ENCODE measurements at regions not wholly inside any gene's neighbourhood (a gene's known extent, or its start where the extent isn't known, plus 50 kb on each side); places are given as distances from the start of the nearest gene placed in this dataset.

DNA sequence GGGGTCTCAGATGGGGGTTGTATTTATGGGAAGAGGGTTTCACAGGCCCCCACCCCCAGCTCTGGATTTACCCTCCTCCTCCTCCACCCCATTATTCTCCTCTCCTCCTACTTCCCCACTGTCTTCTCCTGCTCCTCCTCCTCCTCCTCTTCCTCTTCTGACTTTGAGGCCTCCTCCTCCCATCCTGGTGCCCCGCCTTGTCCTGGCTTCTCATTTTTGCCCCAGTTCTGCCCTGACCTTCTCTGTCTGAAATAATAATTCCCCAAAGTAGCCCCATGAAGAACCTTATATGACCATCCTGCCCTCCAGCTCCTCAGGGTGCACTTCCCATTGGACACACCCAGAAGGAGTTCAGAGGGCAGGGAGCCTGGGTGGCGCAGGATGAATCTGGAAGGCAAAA is 351.4 kb upstream of the GATB start:
- Mint-ChIP-seq H3K36me3 (ENCODE audit: insufficient read depth, unreplicated experiment) (no peaks in the 10 kb centered on the region), H3K9me3 (ENCODE audit: unreplicated experiment) (no peaks in the 10 kb centered on the region), H3K27ac (ENCODE audit: unreplicated experiment) (no peak overlapping the region), H3K4me3 (ENCODE audit: unreplicated experiment) (no peak overlapping the region), H3K27me3 (ENCODE audit: insufficient read depth, unreplicated experiment) (no peaks in the 10 kb centered on the region), H3K4me1 (ENCODE audit: low read depth, unreplicated experiment) (no peaks in the 10 kb centered on the region)
- H3K4me3 ChIP-seq (ENCODE audit: low read depth, low read length) = no peak overlapping the region
- H3K36me3 ChIP-seq (ENCODE audit: control insufficient read depth, insufficient read depth, low read length) = no peaks in the 10 kb centered on the region
- intact Hi-C loops (cut with micrococcal nuclease; ENCODE audit: unreplicated experiment) = no loop called here
- no peak for DNase-seq
- TF ChIP-seq, protein P1, sequence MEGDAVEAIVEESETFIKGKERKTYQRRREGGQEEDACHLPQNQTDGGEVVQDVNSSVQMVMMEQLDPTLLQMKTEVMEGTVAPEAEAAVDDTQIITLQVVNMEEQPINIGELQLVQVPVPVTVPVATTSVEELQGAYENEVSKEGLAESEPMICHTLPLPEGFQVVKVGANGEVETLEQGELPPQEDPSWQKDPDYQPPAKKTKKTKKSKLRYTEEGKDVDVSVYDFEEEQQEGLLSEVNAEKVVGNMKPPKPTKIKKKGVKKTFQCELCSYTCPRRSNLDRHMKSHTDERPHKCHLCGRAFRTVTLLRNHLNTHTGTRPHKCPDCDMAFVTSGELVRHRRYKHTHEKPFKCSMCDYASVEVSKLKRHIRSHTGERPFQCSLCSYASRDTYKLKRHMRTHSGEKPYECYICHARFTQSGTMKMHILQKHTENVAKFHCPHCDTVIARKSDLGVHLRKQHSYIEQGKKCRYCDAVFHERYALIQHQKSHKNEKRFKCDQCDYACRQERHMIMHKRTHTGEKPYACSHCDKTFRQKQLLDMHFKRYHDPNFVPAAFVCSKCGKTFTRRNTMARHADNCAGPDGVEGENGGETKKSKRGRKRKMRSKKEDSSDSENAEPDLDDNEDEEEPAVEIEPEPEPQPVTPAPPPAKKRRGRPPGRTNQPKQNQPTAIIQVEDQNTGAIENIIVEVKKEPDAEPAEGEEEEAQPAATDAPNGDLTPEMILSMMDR (IDR thresholded peaks at IDR 0.05; ENCODE audit: insufficient read depth in 1 of 2, low read depth in 1 of 2, low read length in 1 of 2, severe bottlenecking in 1 of 2, unreplicated experiment in 1 of 2) = no peak
- BruUV-seq (replicated peaks) = no TSS peak
- ChIA-PET POLR2A (no interaction called here), CTCF (no interaction called here)
- H3K9me3 ChIP-seq = no peaks in the 10 kb centered on the region
- no peaks in the 10 kb centered on the region for H3K27me3 ChIP-seq (replicated peaks; ENCODE audit: control insufficient read depth, insufficient read depth, low read length)
- no peaks in the 10 kb centered on the region for H3K4me1 ChIP-seq

GRCh38 chr4:152110780-152111179 is 350.0 kb upstream of the GATB start:
- no TSS peak for BruUV-seq (replicated peaks)
- intact Hi-C loops (cut with micrococcal nuclease; ENCODE audit: unreplicated experiment) = no loop called here
- POLR2A ChIA-PET = no interaction called here

DNA sequence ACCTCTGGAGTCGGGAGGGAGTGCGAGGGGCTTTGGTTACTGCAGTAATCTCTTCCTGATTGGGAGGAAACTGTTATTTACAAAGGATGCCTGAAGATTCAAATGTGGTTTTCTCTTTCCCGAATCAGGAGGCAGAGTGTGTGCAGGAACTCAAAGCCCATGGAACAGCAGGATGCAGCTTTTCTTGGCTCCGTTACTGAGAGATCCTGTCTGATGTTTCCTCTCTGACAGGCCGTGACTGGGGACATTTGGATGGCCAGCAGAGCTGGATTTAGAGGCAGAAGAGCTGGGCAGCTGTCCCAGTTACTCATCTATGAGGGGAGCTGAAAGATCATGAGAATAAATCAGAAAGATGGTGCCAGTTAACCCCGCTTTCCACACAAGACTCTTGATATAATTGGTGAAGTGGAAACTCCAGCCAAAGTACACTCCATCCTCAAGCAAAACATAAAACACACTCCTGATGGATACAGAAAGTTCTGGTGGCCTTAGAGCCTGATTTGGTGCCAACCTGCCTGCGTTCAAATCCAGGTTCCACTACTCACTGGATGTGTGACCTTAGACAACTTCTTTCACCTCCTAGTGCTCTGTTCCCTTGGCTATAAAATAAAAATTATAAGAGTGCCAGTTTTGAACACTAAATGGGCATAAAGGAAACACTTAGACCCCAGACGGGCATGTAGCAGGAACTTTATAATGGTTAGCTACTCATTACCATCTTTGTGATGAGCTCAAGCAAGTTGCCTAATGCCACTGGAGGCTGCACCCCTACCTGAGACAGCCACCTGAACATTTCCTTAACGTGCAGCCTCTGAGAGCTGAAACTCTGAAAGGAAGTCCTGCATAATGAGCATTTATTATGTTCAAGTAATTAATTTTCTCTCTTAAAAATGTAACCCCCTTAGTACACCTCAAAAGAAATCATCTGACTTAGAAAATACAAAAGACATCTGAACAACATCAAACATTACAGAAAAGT is 349.0 kb upstream of the GATB start:
- H3K4me1 ChIP-seq = peaks cover 14% of the 10 kb centered on the region; the same call in 1 of the 2 replicates
- POLR2A ChIA-PET = no interaction called here
- Mint-ChIP-seq H3K27ac (ENCODE audit: unreplicated experiment) (no peak overlapping the region), H3K4me1 (ENCODE audit: low read depth, unreplicated experiment) (peaks cover 11% of the 10 kb centered on the region), H3K4me3 (ENCODE audit: unreplicated experiment) (no peak overlapping the region), H3K9me3 (ENCODE audit: unreplicated experiment) (no peaks in the 10 kb centered on the region), H3K27me3 (ENCODE audit: insufficient read depth, unreplicated experiment) (no peaks in the 10 kb centered on the region), H3K36me3 (ENCODE audit: insufficient read depth, unreplicated experiment) (no peaks in the 10 kb centered on the region)
- no peaks in the 10 kb centered on the region; the same call in 1 of the 2 replicates for H3K36me3 ChIP-seq (ENCODE audit: control insufficient read depth, insufficient read depth, low read length)
- CTCF ChIA-PET = no interaction called here
- no peak for DNase-seq
- no TSS peak for BruUV-seq (replicated peaks)
- no peak overlapping the region for H3K4me3 ChIP-seq (ENCODE audit: low read depth, low read length)
- no peaks in the 10 kb centered on the region for H3K27me3 ChIP-seq (replicated peaks; ENCODE audit: control insufficient read depth, insufficient read depth, low read length)
- no peaks in the 10 kb centered on the region for H3K9me3 ChIP-seq
- TF ChIP-seq, protein P1 (IDR thresholded peaks at IDR 0.05; ENCODE audit: insufficient read depth in 1 of 2, low read depth in 1 of 2, low read length in 1 of 2, severe bottlenecking in 1 of 2, unreplicated experiment in 1 of 2) = no peak
- intact Hi-C loops (cut with micrococcal nuclease; ENCODE audit: unreplicated experiment) = loop anchor here (10.0 kb wide), 1 partner anchor 235 kb away; no protein-coding TSS in a partner anchor

More at GRCh38 chr4:152110780-152111179, 350.0 kb upstream of the GATB start:
- CTCF ChIA-PET = no interaction called here
- no peaks in the 10 kb centered on the region for H3K9me3 Mint-ChIP-seq (ENCODE audit: unreplicated experiment)
- peaks cover 10% of the 10 kb centered on the region for H3K4me1 Mint-ChIP-seq (ENCODE audit: low read depth, unreplicated experiment)
- TF ChIP-seq, protein P1 (IDR thresholded peaks at IDR 0.05; ENCODE audit: insufficient read depth in 1 of 2, low read depth in 1 of 2, low read length in 1 of 2, severe bottlenecking in 1 of 2, unreplicated experiment in 1 of 2) = no peak
- H3K36me3 Mint-ChIP-seq (ENCODE audit: insufficient read depth, unreplicated experiment) = no peaks in the 10 kb centered on the region
- H3K27me3 ChIP-seq (replicated peaks; ENCODE audit: control insufficient read depth, insufficient read depth, low read length) = no peaks in the 10 kb centered on the region
- no peak overlapping the region for H3K4me3 Mint-ChIP-seq (ENCODE audit: unreplicated experiment)
- no peak overlapping the region for H3K27ac Mint-ChIP-seq (ENCODE audit: unreplicated experiment)
- no peak overlapping the region for H3K4me3 ChIP-seq (ENCODE audit: low read depth, low read length)
- DNase-seq = no peak
- H3K27me3 Mint-ChIP-seq (ENCODE audit: insufficient read depth, unreplicated experiment) = no peaks in the 10 kb centered on the region
- H3K9me3 ChIP-seq = no peaks in the 10 kb centered on the region
- H3K4me1 ChIP-seq = peaks cover 10% of the 10 kb centered on the region; the same call in 1 of the 2 replicates
- H3K36me3 ChIP-seq (ENCODE audit: control insufficient read depth, insufficient read depth, low read length) = no peaks in the 10 kb centered on the region

Data from Caco-2 (cell line).